Activated T-cell treated with anti-CD3 and anti-CD28 coated beads, Interleukin-2, amount 50 U/mL, for 48 hours (primary cell): ENCODE measurements at regions not wholly inside any gene's neighbourhood (a gene's known extent, or its start where the extent isn't known, plus 50 kb on each side); places are given as distances from the start of the nearest gene placed in this dataset.
"Not testable (repeated sequence)": the region's sequence is repeated elsewhere in the genome, so short reads cannot be mapped to it uniquely, and the experiment has no call there.

ENCODE experiments used
- DNase-seq, 2 experiments: peaks; one replicate each; pipeline ENCODE4 v3.0.0-alpha.2; 2020

DNA sequence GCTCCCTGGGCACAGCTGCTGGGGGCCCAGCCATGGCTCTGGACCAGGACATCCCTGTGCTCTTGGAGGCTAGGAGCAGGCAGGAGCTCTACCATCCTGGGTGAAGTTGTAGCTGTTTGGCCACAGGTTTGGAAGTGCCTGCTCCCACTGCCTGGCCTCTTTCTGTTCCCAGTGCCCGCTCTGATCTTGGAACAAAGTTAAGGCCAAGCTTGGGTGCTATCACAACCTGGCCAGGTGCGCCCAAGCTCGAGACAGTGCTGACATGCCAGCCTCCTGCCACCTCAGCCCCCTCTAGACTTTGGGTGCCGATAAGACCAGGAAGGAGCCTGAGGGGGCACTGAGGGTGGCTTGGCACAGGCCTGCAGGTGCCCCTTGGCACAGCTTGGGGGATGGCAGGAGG lies 686.1 kb upstream of the AADAT start:
- DNase-seq = no peak

GRCh38 chr4:170773709-170774273 lies 684.0 kb upstream of the AADAT start:
- no peak for DNase-seq

GRCh38 chr4:170772429-170772828 lies 682.7 kb upstream of the AADAT start:
- no peak for DNase-seq

DNA sequence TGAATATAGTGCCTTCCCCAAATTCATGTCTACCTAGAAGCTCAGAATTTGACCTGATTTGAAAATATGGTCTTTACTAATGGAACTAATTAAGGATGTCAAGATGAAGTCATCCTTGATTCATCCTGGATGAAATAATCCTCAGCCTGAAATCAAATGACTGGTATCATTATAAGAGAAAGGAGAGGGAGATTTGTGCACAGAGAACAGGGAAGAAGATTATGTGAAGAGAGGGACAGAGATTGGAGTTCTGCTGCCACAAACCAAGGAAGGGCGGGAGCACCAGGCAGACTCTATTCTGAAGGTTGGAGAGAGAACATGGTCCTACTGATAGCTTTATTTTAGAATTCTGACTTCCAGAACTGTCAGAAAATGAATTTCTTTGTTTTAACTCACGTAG lies 680.9 kb upstream of the AADAT start:
- DNase-seq = no peak

DNA sequence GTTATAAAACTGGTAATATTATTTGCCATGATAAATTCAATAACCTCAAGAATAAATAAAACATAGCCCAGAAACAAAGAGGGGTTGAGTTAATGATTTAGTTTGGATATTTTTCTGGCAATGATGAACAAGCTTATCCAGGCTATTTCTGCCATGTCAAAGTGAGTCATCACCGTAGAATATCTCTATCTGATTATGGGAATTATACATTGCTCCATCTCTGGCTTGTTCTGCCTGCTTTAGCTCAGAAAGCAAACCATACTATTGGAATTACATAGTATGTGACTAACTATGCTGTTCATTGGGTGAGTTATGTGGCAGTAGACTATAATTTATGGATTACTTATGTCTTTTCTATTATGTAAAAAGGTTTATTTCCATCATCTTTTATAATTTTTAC lies 680.1 kb upstream of the AADAT start:
- no peak for DNase-seq

DNA sequence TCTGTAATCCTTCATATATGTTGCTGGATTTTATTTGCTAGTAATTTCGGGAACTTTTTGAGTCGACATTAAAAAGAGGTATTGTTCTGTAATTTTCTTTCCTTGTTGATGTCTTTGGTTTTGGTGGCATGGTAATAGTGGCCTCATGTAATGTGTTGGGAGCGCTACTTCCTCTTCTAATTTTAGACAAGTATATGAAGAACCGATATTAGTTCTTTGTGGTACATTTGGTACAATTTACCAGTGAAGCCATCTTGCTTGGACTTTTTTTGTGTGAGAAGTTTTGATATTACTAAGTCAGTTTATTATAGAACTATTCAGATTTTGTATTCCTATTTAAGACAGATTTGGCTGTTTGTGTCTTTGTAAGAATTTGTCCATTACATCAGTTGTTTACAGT lies 669.2 kb upstream of the AADAT start:
- no peak for DNase-seq

DNA sequence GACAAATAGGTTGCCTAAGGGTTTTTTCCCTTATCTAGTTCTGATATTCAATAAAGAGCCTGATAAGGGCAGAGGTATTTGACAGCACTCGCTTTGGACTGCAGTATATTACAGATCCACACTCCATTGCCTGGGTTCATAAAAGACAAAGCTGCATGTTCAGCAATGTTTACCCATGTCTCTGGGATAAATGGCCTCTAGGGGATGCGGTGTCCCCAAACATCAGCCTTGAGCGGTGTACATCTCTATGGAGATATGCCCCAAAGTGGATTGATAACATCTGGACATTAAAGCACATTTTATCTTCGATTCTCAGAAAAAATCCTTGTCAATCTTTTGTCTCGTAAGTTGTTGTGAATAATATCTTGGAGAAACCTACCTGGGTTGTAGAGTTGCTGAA lies 660.8 kb upstream of the AADAT start:
- no peak for DNase-seq

DNA sequence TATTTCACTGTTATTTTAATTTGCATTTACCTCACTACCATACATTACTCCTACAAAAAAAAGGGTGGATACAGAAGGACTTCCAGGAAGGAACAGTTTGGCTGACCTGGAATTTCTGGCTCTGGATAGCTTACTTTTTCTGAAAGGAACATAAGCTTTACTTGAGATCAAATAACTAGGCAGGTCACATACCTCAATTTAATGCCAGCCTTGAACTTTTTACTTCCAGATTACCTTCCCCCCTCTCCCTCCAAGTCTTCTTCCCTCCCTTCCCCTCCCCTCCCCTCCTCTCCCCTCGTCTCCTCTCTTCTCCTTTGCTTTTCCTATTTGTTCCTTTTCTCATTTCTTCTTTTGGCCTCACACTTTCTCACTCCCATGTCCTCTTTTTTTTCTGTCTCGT lies 659.2 kb upstream of the AADAT start:
- DNase-seq = no peak

- no peak for DNase-seq
Observed at GRCh38 chr4:170743633-170744032, 653.9 kb upstream of the AADAT start.

DNA sequence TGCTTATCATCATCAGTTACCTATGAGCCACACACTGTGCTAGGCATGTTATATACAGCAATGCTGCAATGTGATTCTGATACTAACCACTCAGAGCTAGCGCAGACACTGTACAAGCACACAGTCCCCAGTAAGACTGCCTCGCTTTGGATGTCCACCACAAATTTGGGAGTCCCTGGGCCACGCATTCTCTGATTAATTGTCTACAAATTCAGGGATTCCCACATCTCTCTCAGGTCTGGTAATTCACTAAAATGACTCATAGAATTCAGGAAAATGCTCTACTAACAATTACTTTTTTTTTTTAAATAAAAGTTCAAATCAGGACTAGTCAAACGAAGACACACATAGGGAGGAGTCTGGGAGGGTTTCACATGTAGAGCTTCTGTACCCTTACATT lies 652.1 kb upstream of the AADAT start:
- no peak for DNase-seq

- no peak for DNase-seq
Observed at GRCh38 chr4:170736710-170737109, 647.0 kb upstream of the AADAT start.

GRCh38 chr4:170729897-170730296 lies 640.1 kb upstream of the AADAT start:
- DNase-seq = no peak

DNA sequence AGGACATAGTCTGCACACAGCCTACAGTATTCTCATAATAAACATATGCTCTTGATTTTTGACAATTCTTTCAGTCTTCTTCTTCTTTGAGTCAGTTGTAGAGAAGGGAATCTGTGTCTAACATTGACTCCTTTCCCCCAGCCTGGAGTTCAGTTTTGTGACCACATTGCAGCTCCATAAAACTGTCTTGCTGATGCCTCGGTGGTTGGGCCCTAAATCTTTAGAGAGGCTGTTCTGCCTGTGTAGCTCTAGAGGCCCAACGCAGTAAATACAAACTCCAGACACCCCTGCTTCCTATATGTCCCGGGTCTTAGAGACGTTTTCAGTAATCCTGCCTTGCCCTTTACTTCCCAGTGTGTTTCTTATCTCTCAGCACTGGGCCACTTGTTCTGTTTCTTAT lies 639.5 kb upstream of the AADAT start:
- DNase-seq = no peak

- no peak for DNase-seq
Observed at GRCh38 chr4:170724191-170724590, 634.4 kb upstream of the AADAT start.

GRCh38 chr4:170723171-170723570 lies 633.4 kb upstream of the AADAT start:
- no peak for DNase-seq

DNA sequence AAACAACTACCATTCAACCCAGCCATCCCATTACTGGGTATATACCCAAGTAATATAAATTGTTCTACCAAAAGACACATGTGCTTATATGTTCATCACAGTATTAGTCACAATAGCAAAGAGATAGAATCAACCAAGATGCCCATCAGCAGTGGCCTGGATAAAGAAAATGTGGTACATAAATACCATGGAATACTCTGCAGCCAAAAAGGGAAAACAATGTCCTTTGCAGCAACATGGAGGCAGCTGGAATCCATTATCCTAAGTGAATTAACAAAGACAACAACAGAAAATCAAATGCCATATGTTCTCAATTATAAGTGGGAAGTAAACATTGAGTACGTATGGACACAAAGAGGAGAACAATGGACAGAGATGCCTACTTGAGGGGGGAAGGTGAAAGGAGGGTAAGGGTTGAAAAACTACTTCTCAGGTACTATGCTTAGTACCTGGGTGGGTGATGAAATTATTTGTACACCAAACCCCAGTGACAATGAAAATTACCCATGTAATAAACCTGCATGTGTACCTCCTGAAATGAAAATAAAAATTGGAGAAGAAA lies 632.1 kb upstream of the AADAT start:
- DNase-seq = no peak

- no peak for DNase-seq
Observed at GRCh38 chr4:170716868-170717267, 627.1 kb upstream of the AADAT start.

DNA sequence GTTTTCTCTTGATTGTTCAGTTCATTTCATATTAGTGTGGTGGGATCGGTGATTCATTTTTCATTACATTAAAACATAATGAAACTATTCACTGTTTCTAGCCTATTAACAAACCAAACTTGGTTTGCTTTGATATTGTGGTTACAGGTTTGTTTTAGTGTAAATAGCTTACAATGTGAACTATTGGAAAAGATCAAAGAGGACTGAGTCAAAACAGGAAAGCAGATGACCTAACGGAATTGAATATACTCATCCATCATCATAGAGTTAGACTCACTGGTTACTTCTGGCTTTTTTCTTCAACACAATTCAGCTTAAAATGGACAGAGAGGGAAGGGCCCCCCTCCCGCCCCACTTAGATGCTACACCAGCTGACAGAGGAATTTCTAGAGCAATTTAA lies 616.2 kb upstream of the AADAT start:
- DNase-seq = no peak

GRCh38 chr4:170700064-170700463 lies 610.3 kb upstream of the AADAT start:
- no peak for DNase-seq

GRCh38 chr4:170698334-170698733 lies 608.6 kb upstream of the AADAT start:
- DNase-seq = no peak

DNA sequence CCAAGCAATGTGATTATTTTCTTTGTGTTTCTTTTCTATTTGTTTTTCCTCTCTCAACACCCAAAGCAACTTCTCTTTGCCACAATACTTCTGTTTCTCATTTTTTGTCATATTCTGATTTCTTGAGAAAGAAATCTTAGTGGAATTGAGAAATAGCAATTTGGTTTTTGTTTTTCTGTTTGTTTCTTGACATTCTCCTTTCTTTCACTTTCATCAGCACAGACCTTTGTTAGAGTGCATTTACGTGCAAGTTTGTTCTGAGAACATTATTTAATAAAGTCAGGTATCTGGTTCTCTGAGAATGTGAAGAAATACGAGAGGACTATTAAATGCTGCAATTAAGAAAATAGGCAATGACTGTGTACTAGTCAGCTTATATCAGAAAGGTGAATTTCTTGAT lies 608.1 kb upstream of the AADAT start:
- no peak for DNase-seq

DNA sequence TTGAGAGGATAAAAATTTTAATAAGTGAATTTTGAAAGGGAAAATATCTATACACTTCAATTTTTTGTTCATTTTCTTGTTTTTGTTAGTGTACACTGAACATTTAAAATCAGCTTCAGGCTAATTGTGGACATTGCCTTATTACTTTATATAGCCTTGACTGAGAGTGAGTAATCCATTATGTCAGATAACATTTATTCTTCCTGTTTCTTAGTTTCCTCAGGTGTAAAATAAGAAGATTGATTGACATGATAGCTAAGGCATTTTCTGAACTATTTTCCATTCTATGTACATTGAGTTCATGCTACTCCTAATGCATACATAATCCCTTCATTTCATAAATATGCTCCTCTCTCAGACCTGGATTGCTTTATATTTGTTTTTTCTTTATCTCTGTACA lies 607.3 kb upstream of the AADAT start:
- DNase-seq = no peak

GRCh38 chr4:170691168-170691567 lies 601.4 kb upstream of the AADAT start:
- DNase-seq = no peak

DNA sequence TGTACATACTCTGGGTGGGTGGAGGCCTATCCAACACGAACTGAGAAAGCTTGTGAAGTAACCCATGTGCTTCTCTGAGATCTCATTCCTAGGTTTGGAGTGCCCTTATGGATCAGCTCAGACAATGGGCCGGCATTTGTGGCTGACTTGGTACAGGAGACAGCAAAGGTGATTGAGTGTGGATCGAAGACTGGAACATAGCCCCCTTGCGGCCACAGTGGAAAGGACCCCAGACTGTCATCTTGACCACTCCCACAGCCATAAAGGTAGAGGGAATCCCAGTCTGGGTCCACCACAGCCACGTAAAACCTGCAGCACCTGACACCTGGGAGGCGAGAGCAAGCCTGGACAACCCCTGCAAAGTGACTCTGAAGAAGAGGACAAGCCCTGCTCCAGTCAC lies 598.0 kb upstream of the AADAT start:
- no peak for DNase-seq

DNA sequence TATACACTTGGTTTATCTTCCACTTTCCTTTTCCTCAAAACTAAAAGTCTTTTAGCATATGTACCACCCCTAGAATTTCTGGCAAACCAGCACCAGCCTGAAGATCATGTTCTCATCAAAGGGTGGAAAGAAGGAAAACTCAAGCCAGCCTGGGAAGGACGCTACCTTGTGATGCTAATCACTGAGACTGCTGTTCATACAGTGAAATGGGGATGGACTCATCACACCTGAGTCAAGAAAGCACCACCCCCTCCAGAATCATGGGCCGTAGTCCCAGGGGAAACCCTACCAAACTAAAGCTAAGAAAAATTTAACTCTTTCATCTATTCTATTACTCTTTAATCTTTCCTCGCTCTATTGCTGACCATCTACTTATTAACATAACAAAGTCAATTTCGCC lies 595.9 kb upstream of the AADAT start:
- DNase-seq = not testable (repeated sequence)
